Kidney capillary endothelial cell (primary cell): ENCODE measurements at regions not wholly inside any gene's neighbourhood (a gene's known extent, or its start where the extent isn't known, plus 50 kb on each side); places are given as distances from the start of the nearest gene placed in this dataset.
A peak's percentile ranks its signal among the peaks of the same experiment; 100 is the strongest.
"Not testable (repeated sequence)": the region's sequence is repeated elsewhere in the genome, so short reads cannot be mapped to it uniquely, and the experiment has no call there.

Source experiments
- DNase-seq: peaks from one replicate; pipeline ENCODE4 v3.0.0-alpha.2; 2018; ENCODE audit warnings: low spot score

DNA sequence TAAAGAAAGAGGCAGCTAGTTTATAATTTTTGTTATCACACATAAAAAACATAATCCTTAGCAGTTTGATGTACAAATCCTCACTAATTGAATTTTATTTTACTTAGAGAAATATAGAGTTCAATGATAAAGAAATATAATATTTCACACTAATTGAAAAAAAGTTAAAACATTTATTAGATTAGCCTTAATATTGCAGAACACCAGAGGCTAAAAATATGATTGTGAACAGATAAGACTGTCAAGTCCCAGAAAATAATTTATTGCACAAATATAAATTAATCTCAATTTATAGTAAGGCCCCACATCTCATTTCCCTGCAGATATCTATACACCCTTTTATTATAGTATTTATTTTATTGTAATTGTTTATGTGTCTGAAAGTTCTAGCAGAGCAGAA is 690.8 kb upstream of the PHF14 start:
- DNase-seq, result no peak

DNA sequence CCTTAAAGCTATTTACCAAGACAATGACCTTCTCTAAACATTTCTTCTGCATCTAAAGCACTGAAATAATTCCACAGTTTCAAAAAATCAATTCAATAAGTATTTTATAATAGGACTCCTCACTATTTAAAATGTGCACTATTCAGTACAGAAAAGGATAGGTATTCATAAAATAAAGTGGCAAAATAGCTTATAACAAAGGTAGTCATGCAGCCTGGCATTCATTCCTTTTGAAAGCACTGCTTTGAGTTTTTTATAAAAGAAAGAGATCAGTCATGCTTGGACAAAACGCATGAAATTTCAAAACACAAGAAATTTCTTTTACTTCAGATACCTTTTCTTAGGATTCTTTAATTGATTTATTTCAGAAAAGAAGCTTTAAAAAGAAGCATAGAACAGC is 689.7 kb upstream of the PHF14 start:
- DNase-seq, result no peak

DNA sequence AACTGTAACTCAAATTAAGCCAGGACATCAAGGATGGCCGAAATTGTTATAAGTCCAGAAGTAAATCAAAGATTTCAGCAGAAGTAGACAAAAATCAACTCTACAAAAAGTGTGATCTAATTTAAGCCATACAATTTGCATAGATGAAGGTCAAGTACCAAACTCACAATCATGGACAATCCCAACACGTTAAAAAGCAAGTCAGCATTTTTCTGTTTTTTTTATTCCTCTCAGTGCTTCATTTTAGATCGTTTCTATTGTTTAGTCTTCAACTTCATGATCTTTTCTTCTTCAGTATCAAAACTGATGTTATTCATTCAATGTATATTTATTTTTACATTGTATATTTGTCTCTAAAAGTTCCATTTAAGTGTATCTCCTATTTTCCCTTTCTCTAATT is 674.3 kb upstream of the PHF14 start:
- no peak for DNase-seq

DNA sequence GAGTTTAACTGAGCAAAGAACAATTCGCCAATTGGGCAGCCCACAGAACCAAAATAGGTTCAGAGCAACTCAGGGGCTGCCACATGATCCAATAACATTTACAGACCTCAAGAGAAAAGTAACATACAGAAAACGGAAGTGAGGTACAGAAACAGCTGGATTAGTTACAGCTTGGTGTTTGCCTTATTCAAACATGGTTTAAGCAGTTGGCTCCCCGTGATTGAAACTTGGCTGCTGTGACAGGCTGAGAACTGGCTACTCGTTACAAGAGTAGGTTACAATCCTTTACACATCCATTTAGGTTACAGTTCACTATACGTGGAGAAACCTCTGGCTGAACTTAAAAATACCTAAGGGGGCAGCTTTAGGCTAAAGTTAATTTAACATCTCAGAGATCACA is 673.1 kb upstream of the PHF14 start:
- no peak for DNase-seq

DNA sequence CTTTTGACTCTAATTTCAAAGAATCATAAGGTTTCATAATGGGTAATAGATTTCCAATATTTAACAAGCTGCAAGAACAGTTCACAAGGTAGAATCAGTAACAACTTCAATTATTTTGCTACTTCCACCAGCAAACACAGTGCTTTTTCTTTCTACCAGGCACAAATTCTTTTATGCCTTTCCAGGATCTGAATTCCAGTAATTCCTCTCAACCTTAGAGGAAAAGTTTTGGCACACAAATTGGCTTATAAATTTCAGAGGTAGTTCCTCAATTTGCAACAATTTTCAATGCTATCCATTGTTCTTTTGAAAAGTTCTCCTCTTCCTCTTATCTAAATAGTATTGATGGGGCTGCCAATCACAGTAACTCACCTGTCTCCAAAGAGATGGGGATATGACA is 665.4 kb upstream of the PHF14 start:
- no peak for DNase-seq

DNA sequence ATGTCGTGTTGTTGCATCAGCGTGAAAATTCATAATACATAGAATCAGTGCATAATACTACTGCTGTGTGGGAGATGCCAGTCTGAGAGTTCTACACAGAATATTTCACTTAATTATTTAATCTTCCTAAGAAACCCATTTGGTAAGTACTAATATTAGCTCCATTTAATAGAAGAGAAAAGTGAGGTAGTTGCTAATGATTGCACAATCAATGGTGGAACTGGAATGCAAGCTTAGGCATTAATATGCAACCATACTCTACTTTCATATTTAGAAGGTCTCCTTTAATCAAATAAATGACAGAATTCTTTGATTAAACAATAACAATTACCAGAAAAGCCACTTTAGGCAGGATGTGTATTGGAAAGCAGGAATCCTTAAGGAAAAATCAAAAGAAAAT is 660.7 kb upstream of the PHF14 start:
- DNase-seq, result no peak

DNA sequence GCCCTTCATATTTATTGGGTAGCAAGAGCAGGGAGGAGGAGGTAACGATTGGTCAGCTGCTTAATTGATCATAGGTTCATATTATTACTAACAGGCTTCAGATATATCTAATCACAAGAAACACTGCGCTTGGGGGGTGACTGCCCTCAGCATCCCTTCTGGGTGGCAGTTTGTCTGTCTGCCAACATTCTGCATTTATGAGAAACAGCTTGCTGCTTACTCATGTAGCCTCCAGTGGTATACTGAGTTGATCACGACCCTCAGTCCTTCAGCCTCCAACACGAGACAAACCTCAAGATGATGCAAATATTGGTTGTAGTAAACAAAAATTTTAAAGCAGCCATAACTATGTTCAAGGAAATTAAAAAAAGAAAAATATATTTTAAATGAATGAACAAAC is 657.8 kb upstream of the PHF14 start:
- DNase-seq, result no peak

DNA sequence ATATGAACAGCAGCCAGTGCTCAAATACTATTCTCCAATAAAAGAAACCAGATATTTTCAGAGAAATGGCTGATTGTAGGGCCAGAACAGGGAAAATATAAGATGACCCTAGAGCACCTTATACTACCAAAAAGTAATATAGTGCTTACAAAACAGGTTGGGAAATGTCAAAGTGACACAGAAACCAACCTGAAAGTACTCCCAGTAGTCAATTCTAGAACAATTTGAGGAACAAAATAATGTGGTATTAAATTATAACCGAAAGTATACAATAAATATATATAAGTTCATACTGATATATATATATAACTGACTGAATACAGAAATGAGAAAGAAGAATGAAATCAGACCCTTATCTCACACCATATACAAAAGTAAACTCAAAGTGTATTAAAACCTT is 657.2 kb upstream of the PHF14 start:
- DNase-seq, result no peak

DNA sequence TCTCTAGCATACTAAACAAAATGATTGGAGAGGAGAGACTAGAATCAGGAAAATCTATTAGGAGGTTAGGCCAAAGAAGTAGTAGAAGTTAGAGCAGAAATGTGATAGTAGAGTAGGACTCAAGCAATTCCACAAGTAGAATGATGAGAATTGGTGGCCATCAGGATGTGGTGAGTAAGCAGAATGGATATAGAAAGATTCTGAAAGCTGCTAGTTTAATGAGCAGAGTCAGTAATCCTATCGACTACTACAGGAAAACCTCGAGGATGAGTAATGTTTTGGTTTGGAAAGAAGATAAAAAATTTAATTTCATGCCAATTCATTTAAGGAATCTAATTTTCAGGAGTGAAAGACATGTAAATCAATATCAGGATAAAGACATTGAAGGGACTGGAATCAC is 648.3 kb upstream of the PHF14 start:
- DNase-seq, result no peak

DNA sequence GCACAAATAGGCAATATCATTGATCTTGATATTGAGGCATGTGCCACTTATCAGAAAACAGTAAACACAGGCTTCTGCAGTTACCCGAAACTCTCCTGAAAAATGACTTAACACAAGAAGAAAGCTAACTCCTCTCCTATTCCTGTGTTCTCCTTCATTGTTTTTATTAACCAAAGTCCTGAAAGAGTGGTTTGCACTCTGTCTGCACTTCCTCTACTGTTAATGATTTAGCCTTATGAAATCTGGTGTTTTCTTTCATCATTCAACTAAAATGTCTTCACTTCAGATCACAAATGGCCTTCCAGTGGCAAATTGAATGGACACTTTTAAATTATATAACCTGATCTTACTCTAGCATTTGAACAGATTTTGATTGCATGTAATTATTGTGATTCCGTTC is 630.6 kb upstream of the PHF14 start:
- no peak for DNase-seq

DNA sequence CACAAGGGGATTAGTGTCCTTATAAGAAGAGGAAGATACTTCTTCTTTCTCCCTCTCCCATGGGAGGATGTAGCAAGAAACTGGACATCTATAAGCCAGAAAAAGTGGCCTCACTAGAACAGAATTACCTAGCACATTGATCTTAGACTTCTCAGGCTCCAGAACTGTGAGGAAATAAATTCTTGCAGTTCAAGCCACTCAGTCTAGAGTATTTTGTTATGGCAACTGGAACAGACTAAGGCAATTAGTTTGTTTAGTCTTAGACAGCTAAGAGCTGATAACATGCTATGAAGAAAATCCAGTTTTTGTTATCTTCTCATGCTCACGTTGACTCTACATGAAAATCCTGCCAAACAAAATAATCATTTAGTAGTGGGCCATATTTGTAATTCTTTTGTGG is 627.6 kb upstream of the PHF14 start:
- no peak for DNase-seq

DNA sequence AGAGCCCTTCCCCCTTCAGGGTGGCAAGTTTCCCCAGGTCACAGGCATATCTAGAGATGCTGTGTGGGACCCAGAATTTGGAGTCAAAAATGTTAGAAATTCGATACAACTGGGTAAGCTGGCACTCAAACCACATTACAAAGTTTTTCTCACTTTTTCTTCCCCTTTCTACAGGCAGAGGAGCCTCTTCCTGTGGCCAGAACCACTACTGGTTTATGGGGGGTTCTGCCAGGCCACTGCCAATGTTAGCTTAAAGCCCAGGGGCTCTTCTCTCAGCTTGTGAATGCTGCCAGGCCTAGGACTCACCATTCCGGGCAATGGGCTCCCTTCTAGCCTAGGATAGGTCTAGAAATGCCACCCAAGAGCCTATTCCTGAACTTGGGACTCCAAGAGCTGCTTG is 617.9 kb upstream of the PHF14 start:
- DNase-seq, result no peak

DNA sequence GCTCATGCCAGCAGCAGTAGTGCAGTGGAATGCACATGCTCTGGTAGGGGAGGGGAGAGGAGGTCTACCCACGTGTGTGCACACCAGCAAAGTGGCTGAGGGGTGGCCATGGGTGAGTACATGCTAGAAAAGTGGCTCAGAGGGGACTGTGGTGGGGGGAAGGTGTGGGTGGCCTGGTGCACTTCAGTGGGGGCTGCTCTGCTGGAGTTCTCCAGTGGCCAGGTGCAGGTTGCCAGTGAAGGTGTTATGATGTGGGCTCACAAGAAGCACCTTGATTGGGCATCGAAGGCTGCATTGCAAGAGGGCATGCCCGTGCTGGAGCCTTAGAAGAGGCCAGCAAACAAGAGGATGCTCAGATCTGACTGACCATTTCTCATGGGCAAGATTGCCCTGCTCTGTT is 613.6 kb upstream of the PHF14 start:
- no peak for DNase-seq

DNA sequence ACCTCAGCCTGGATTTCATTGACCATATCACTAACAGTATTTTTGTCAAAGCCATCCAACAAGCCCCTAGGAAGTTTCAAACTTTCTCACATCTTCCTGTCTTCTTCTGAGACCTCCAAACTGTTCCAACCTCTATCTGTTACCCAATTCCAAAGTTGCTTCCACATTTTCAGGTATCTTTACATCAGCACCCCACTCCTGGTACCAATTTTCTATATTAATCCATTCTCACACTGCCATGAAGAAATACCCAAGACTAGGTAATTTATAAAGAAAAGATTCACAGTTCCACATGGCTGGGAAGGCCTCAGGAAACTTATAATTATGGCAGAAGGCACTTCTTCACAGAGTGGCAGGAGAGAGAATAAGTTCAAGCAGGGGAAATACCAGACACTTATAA is 571.9 kb upstream of the PHF14 start:
- DNase-seq, result no peak

DNA sequence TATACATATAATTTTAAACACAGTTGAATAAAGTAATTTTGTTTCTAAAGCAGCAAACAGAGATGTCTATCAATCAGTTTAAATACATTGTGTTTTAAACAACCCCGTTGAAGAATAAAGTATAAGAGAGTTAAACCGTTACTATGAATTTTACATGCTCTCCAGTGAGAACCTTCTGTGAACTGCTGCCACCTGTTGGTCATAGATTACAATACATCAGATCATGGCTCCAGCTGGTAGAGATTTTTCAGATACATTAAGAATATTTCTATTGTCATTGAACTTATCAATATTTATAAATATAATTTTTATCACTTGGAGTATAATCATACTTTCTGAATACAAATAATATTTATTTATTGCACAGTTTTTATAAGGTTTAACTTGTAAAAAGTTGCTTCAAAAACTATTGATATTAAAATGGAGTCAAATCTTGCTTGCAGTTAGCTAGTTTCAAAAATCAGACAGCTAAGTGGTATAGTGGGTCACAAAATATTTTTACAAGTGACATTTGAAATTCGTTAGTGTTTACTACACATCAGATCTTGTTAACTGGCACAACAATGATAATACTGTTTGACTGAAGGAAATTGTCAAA is 561.2 kb upstream of the PHF14 start:
- peak; percentile 33 for DNase-seq

DNA sequence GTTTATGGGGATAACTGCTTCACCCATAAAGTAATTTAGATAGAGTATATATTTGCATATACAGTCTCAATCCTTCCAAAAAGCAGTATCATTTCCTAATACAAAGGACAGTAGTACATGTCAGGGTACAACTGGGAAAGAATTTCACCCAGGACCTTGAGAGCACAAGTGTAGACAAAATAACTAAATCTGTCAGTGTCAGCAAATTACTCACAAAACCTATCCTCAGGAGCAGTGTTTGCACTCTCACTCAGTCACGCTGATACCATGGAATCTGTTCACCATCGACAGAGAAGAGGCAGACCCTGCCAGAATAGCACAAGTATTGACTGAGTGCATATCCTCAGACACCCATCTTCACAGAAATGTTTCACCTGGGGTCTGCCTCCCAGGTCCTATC is 554.7 kb upstream of the PHF14 start:
- DNase-seq, result no peak

DNA sequence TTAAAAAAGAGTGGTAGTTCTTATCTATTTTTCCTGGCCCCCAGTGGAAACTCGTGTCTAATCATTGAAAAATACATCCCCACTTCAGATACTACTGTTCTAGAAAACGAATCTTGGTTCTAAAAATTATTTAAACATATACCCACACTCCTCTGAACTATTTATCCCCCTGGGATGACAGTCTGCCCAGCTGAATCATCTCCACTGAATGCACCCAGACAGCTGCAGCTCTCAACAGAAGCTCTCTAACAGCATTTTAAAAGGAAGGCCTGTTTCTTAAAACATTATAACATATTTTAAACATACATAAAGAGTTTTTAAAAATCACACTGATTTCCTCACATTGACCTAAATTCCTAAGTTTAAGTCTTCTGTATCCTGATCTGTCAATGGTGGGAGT is 544.6 kb upstream of the PHF14 start:
- DNase-seq, result no peak

DNA sequence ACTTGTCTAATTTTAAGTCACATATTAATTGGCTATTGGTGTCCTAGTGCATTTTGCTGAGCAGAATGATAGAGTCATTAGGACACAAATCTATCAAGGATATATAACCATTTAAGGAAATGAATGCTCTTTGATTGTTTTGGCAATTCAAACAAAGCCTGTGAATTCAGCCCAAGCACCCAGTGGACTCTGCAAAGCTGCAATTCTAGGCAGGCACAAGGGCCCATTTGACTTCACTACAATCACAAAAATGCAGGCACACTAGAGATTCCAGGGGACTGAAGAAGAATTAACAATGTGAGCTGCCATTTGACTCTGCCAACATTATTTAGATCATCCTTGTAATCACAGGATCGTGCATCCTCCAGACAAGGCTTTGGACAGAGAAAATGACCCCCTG is 544.2 kb upstream of the PHF14 start:
- DNase-seq, result no peak

DNA sequence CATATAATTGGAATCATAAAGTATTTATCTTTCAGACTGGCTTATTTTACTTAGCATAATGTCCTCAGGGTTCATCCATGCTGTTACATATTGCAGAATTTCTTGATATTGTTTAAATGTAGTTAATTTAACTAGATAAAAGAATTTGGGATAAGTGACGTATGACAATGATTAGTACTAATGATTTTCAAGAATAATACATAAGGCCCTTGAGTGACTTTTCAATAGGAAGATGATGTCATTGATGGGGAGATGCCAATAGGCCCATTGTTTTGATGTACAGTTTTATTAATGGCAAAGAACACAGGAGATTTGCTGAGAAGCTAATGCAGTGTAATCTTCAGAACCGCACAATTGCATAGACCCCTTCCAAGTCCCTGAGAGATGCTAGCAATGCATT is 537.4 kb upstream of the PHF14 start:
- DNase-seq, result no peak

DNA sequence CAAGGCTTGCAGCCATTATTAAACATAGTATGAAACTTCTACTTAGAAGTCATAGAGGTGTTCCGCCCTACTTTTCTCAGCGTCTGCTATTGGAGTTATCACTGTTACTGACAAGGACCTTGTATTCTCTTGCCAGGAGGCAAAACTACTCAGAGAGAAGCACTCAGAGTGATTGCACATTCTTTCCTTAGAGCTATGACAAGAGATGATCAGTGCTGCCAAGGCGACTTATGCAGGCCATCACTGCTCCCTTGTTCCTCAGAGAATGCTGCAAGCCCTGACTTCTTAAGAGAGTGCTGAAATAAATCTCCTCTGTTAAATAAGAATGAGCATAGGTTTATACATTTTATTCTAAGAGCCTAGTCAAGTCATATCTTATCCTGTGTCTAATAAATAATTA is 534.6 kb upstream of the PHF14 start:
- no peak for DNase-seq

DNA sequence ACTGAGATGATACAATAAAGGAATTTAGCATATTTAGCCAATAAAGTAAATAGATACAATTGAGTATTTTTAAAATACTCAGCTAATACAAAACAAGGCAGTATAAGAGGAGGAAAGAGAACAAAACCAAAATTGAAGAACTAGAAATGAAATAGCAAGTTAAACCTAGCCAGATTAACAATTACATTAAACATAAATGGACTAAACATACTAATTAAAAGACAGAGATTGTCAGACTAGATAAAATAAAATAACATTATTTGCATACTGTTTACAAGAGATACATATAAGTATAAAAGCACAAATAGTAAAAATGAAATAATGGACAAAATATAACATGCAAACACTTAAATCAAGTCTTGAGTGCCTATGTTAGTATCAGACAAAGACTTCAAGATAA is 517.7 kb upstream of the PHF14 start:
- no peak for DNase-seq

DNA sequence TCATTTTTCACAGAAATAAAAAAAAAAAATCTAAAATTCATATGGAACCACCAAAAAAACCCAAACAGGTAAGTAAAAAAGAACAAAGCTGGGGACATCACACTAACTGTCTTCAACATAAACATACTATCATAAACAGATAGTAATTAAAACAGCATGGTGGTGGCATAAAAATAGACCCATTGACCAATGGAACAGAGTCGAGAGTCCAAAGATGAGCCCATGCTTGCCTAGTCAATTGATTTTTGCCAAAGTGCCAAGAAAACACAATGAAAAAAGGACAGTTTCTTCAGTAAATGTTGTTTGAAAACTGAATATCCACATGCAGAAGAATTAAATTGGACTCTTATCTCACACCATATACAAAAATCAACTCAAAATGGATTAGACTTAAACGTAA is 513.2 kb upstream of the PHF14 start:
- DNase-seq, result no peak

DNA sequence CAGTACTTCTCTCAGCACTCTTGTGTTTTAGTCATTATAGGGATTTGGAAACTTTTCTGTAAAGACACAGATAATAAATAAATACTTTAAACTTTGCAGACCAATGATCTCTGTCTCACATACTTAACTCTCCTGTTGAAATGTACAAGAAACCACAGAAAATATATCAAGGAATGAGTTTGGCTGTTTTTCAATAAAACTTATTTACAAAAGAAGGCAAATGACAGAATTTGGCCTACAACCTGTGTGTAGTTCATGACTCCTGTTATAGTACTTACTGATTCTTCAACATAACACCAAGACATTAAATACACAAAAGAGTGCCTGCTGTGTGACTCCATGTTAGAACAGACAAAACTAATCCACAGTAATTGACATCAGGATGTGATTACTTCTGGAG is 510.0 kb upstream of the PHF14 start:
- DNase-seq, result no peak

DNA sequence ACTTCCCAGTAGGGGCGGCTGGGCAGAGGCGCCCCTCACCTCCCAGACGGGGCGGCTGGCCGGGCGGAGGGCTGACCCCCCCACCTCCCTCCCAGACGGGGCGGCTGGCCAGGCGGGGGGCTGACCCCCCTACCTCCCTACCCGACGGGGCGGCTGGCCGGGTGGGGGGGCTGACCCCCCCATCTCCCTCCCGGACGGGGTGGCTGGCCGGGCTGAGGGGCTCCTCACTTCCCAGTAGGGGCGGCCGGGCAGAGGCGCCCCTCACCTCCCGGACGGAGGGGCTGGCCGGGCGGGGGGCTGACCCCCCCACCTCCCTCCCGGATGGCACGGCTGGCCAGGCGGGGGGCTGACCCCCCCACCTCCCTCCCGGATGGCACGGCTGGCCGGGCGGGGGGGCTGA is 508.1 kb upstream of the PHF14 start:
- DNase-seq, result not testable (repeated sequence)

DNA sequence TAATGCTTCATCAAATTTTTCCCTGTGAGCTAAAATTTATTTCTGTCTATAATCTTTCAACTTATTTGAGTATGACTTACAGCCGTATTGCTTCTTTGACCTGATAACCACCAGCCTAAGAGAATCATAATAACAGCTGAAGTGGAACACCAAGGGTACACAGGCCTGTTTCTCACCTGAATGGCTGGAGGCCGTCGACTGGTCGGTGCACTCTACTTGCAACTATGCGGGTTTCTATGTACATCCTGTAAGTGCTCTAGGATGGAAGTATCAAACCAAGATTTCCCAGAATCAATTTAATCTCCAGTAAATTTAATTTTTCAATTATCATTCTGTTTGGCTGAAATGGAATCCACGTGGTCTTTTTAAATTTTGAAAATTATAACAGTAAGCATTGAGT is 504.8 kb upstream of the PHF14 start:
- no peak for DNase-seq
